ENCODE measurements at regions not wholly inside any gene's neighbourhood (a gene's known extent, or its start where the extent isn't known, plus 50 kb on each side); places are given as distances from the start of the nearest gene placed in this dataset.

DNA sequence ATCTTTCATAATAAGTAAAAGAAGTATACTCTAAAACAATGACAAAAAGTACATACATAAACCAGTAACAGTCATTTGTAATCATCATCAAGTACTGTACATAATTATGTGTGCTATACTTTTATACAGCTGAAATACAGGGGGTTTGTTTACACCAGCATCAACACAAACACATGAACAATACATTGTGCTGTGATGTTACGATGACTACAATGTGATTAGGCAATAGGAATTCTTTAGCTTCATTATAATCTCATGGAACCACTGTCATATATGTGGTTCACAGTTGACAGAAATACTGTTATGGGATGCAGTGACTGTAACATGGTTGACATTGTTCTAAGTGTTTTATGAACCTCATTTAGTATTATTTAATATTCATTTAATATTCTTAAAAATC, 914.4 kb upstream of the TENM4 start:
- Histone ChIP-seq H3K4me2 (ENCODE audit: low read depth, low read length) (no peak overlapping the region), H3K9ac (ENCODE audit: insufficient read depth, low read depth, low read length) (no peak overlapping the region), H3K4me1 (ENCODE audit: insufficient read depth, low read length) (no peaks in the 10 kb centered on the region), H3K36me3 (replicated peaks in 1 of 2; ENCODE audit: control insufficient read depth in 1 of 2, insufficient read depth in 2 of 2, low read length in 2 of 2) (no peaks in the 10 kb centered on the region), H3K4me3 (replicated peaks in 1 of 3; ENCODE audit: insufficient read depth in 1 of 3, low read depth in 2 of 3, low read length in 3 of 3) (no peak overlapping the region), H3K27me3 (ENCODE audit: control insufficient read depth in 1 of 2, insufficient read depth in 2 of 2, low read length in 2 of 2) (no peaks in the 10 kb centered on the region), H4K20me1 (ENCODE audit: insufficient read depth, low read length) (no peaks in the 10 kb centered on the region), H3K27ac (ENCODE audit: extremely low read length, insufficient read depth, low read length) (no peak overlapping the region), H2AFZ (ENCODE audit: low read length) (no peak overlapping the region), H3K79me2 (ENCODE audit: insufficient read depth, low read length) (no peaks in the 10 kb centered on the region), H3K9me3 (ENCODE audit: low read length) (no peaks in the 10 kb centered on the region)
- FAIRE-seq (no peak), DNase-seq (ENCODE audit: low spot score) (no peak), ATAC-seq (no peak)
- ChIA-PET CTCF (ENCODE audit: low intra/inter-chr PET ratio, low total read pairs) (no interaction called here), POLR2A (no interaction called here)
- in situ Hi-C loops (cut with HindIII; ENCODE audit: extremely low pct_ligation_motif_present, low pct_unique_long_range_greater_than_20kb) (no loop called here), intact Hi-C loops (cut with micrococcal nuclease; ENCODE audit: unreplicated experiment) (no loop called here)
- WGBS (ENCODE audit: low lambda C conversion rate) = 5% methylated on average over 1 of the region's 1 CpG
- TF ChIP-seq PHF5A (CRISPR knock-in tag; IDR thresholded peaks at IDR 0.05; ENCODE audit: low read depth, unreplicated experiment) (no peak), ATM (IDR thresholded peaks at IDR 0.05; ENCODE audit: borderline replicate concordance) (no peak), SOX6 (IDR thresholded peaks at IDR 0.05) (no peak), SOX6 (CRISPR knock-in tag; IDR thresholded peaks at IDR 0.05) (no peak), CHCHD3 (CRISPR knock-in tag; IDR thresholded peaks at IDR 0.05) (no peak), TBL1XR1 (IDR thresholded peaks at IDR 0.05; ENCODE audit: borderline replicate concordance, low read length, partially characterized antibody) (no peak), SALL2 (CRISPR knock-in tag; IDR thresholded peaks at IDR 0.05) (no peak), SRF (IDR thresholded peaks at IDR 0.05; ENCODE audit: low read depth, low read length) (no peak), ZNF256 (CRISPR knock-in tag; conservative IDR thresholded peaks at IDR 0.05) (no peak), ZSCAN29 (CRISPR knock-in tag; conservative IDR thresholded peaks at IDR 0.05) (no peak), HHEX (CRISPR knock-in tag; IDR thresholded peaks at IDR 0.05) (no peak)
- TF ChIP-seq, protein P1, sequence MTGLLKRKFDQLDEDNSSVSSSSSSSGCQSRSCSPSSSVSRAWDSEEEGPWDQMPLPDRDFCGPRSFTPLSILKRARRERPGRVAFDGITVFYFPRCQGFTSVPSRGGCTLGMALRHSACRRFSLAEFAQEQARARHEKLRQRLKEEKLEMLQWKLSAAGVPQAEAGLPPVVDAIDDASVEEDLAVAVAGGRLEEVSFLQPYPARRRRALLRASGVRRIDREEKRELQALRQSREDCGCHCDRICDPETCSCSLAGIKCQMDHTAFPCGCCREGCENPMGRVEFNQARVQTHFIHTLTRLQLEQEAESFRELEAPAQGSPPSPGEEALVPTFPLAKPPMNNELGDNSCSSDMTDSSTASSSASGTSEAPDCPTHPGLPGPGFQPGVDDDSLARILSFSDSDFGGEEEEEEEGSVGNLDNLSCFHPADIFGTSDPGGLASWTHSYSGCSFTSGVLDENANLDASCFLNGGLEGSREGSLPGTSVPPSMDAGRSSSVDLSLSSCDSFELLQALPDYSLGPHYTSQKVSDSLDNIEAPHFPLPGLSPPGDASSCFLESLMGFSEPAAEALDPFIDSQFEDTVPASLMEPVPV (CRISPR knock-in tag; IDR thresholded peaks at IDR 0.05) = no peak
- TF ChIP-seq, protein P2, sequence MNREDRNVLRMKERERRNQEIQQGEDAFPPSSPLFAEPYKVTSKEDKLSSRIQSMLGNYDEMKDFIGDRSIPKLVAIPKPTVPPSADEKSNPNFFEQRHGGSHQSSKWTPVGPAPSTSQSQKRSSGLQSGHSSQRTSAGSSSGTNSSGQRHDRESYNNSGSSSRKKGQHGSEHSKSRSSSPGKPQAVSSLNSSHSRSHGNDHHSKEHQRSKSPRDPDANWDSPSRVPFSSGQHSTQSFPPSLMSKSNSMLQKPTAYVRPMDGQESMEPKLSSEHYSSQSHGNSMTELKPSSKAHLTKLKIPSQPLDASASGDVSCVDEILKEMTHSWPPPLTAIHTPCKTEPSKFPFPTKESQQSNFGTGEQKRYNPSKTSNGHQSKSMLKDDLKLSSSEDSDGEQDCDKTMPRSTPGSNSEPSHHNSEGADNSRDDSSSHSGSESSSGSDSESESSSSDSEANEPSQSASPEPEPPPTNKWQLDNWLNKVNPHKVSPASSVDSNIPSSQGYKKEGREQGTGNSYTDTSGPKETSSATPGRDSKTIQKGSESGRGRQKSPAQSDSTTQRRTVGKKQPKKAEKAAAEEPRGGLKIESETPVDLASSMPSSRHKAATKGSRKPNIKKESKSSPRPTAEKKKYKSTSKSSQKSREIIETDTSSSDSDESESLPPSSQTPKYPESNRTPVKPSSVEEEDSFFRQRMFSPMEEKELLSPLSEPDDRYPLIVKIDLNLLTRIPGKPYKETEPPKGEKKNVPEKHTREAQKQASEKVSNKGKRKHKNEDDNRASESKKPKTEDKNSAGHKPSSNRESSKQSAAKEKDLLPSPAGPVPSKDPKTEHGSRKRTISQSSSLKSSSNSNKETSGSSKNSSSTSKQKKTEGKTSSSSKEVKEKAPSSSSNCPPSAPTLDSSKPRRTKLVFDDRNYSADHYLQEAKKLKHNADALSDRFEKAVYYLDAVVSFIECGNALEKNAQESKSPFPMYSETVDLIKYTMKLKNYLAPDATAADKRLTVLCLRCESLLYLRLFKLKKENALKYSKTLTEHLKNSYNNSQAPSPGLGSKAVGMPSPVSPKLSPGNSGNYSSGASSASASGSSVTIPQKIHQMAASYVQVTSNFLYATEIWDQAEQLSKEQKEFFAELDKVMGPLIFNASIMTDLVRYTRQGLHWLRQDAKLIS (CRISPR knock-in tag; IDR thresholded peaks at IDR 0.05) = no peak
- no TSS peak for BruUV-seq (replicated peaks)
